ENCODE measurements at regions not wholly inside any gene's neighbourhood (a gene's known extent, or its start where the extent isn't known, plus 50 kb on each side); places are given as distances from the start of the nearest gene placed in this dataset.

GRCh38 chr20:20938599-20938998, 167.6 kb downstream of the LINC00237 start:
- DNase-seq (ENCODE audit: insufficient read length, low spot score), result no peak
- FAIRE-seq, result no peak

- no peak for FAIRE-seq
- no peak for DNase-seq (ENCODE audit: insufficient read length, low spot score)
These were observed 168.0 kb downstream of the LINC00237 start for GRCh38 chr20:20938131-20938530.

- FAIRE-seq (no peak), DNase-seq (ENCODE audit: insufficient read length, low spot score) (no peak)
These were observed 172.8 kb downstream of the LINC00237 start for GRCh38 chr20:20933142-20933958.

GRCh38 chr20:20932156-20932555, 174.0 kb downstream of the LINC00237 start:
- DNase-seq (ENCODE audit: insufficient read length, low spot score), result no peak
- no peak for FAIRE-seq

GRCh38 chr20:20931632-20932031, 174.5 kb downstream of the LINC00237 start:
- DNase-seq (ENCODE audit: insufficient read length, low spot score) (no peak), FAIRE-seq (no peak)

GRCh38 chr20:20931024-20931423, 175.1 kb downstream of the LINC00237 start:
- FAIRE-seq, result no peak
- DNase-seq (ENCODE audit: insufficient read length, low spot score), result no peak

- DNase-seq (ENCODE audit: insufficient read length, low spot score), result no peak
- FAIRE-seq, result no peak
These were observed 175.7 kb downstream of the LINC00237 start for GRCh38 chr20:20930500-20930899.

GRCh38 chr20:20929341-20929740, 176.8 kb downstream of the LINC00237 start:
- FAIRE-seq, result no peak

GRCh38 chr20:20926222-20926905, 179.8 kb downstream of the LINC00237 start:
- DNase-seq (ENCODE audit: insufficient read length, low spot score), result no peak
- no peak for FAIRE-seq

More at GRCh38 chr20:20929341-20929740, 176.8 kb downstream of the LINC00237 start:
- DNase-seq (ENCODE audit: insufficient read length, low spot score), result no peak

- DNase-seq (ENCODE audit: insufficient read length, low spot score) (no peak), FAIRE-seq (no peak)
These were observed 185.7 kb downstream of the LINC00237 start for GRCh38 chr20:20920433-20920832.

GRCh38 chr20:20915844-20916243, 190.3 kb downstream of the LINC00237 start:
- FAIRE-seq, result no peak
- DNase-seq (ENCODE audit: insufficient read length, low spot score), result no peak

- FAIRE-seq, result no peak
- DNase-seq (ENCODE audit: insufficient read length, low spot score), result no peak
These were observed 192.0 kb upstream of the RALGAPA2 start for GRCh38 chr20:20904501-20904831.

- no peak for FAIRE-seq
- no peak for DNase-seq (ENCODE audit: insufficient read length, low spot score)
These were observed 191.5 kb upstream of the RALGAPA2 start for GRCh38 chr20:20903773-20904500.

- DNase-seq (ENCODE audit: insufficient read length, low spot score) (no peak), FAIRE-seq (no peak)
These were observed 185.5 kb upstream of the RALGAPA2 start for GRCh38 chr20:20897922-20898321.

GRCh38 chr20:20897145-20897544, 184.7 kb upstream of the RALGAPA2 start:
- no peak for FAIRE-seq

GRCh38 chr20:20896606-20897005, 184.2 kb upstream of the RALGAPA2 start:
- DNase-seq (ENCODE audit: insufficient read length, low spot score), result no peak
- FAIRE-seq, result no peak

More at GRCh38 chr20:20897145-20897544, 184.7 kb upstream of the RALGAPA2 start:
- DNase-seq (ENCODE audit: insufficient read length, low spot score), result no peak

GRCh38 chr20:20895537-20895936, 183.1 kb upstream of the RALGAPA2 start:
- FAIRE-seq (no peak), DNase-seq (ENCODE audit: insufficient read length, low spot score) (no peak)

- no peak for DNase-seq (ENCODE audit: insufficient read length, low spot score)
- no peak for FAIRE-seq
These were observed 182.3 kb upstream of the RALGAPA2 start for GRCh38 chr20:20894753-20895152.

- no peak for DNase-seq (ENCODE audit: insufficient read length, low spot score)
- FAIRE-seq, result no peak
These were observed 181.8 kb upstream of the RALGAPA2 start for GRCh38 chr20:20894280-20894679.

- DNase-seq (ENCODE audit: insufficient read length, low spot score) (no peak), FAIRE-seq (no peak)
These were observed 179.9 kb upstream of the RALGAPA2 start for GRCh38 chr20:20892328-20892727.

GRCh38 chr20:20890751-20891150, 178.3 kb upstream of the RALGAPA2 start:
- FAIRE-seq (no peak), DNase-seq (ENCODE audit: insufficient read length, low spot score) (no peak)
